Stomach smooth muscle (tissue), 2 donors: ENCODE measurements at regions not wholly inside any gene's neighbourhood (a gene's known extent, or its start where the extent isn't known, plus 50 kb on each side); places are given as distances from the start of the nearest gene placed in this dataset.
"Not testable (repeated sequence)": the region's sequence is repeated elsewhere in the genome, so short reads cannot be mapped to it uniquely, and the experiment has no call there.

Source experiments
- H3K27ac ChIP-seq: one replicate; pipeline ENCODE4 v1.7.0; 2013; ENCODE audit warnings: mild to moderate bottlenecking, low read length, inconsistent platforms
- H3K27me3 ChIP-seq, 2 donors: one replicate each; pipeline ENCODE4 v1.7.0; 2013; ENCODE audit warnings: low read length in 2 of 2; ENCODE audit not compliant: insufficient read depth in 2 of 2, control insufficient read depth in 1 of 2
- H3K36me3 ChIP-seq, 2 donors: one replicate each; pipeline ENCODE4 v1.7.0; 2013; ENCODE audit warnings: low read length in 2 of 2; ENCODE audit not compliant: control insufficient read depth in 2 of 2, insufficient read depth in 2 of 2
- H3K4me1 ChIP-seq: one replicate; pipeline ENCODE4 v1.7.0; 2013; ENCODE audit warnings: low read length; ENCODE audit not compliant: control insufficient read depth, insufficient read depth
- H3K4me3 ChIP-seq, 2 donors: one replicate each; pipeline ENCODE4 v1.7.0; 2013; ENCODE audit warnings: low read length in 2 of 2
- H3K9ac ChIP-seq, 2 donors: one replicate each; pipeline ENCODE4 v1.7.0; 2013; ENCODE audit warnings: low read length in 2 of 2, mild to moderate bottlenecking in 1 of 2
- H3K9me3 ChIP-seq, 2 donors: one replicate each; pipeline ENCODE4 v1.7.0; 2013; ENCODE audit warnings: low read length in 2 of 2; ENCODE audit not compliant: control insufficient read depth in 2 of 2
- donor health status: healthy.
- donor health status: Pancreatic carcinoma.

DNA sequence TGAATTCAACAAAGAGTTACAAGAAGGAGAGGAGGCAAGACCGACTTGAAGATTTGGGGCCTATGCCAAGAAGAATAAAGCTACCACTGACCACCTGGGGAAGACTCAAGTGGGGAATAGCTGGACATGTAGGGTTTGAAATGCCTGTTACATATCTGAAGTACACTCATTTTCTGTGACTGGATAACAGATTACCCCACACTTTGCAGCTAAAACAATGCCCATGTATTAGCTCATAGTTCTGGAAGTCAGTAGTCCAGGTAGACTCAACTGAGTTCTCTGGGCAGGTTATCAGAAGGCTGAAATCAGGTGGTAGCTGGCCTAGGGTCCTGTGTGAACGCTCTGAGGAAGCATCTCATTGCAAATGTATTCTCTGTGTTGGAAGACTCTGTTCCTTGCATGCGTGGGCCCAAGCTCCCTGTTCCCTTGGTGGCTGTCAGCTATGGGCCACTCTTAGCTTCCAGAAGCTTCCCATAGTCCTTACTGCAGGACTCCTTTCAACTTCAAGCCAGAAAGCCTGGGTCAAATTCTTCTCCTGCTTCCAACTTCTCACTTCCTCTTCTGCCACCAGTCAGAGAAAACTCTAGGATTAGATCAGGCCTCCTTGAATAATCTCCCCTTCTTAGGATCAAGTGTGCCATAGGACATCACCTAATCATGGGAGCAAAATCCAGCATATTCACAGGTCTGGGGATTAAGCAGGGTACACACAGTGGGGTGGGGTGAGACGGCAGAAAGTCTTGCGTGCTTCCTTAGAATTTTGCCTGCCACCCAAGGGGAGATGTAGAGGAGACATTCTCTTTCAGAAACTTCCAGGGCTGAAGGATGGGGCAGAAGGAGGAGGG is 187.8 kb downstream of the SHQ1 start:
- no peaks in the 10 kb centered on the region for H3K9me3 ChIP-seq
- no peaks in the 10 kb centered on the region for H3K36me3 ChIP-seq
- peaks cover 12% of the 10 kb centered on the region for H3K4me1 ChIP-seq
- no peaks in the 10 kb centered on the region for H3K27me3 ChIP-seq
- no peak overlapping the region for H3K9ac ChIP-seq
- H3K27ac ChIP-seq: no peak overlapping the region
- no peak overlapping the region for H3K4me3 ChIP-seq

DNA sequence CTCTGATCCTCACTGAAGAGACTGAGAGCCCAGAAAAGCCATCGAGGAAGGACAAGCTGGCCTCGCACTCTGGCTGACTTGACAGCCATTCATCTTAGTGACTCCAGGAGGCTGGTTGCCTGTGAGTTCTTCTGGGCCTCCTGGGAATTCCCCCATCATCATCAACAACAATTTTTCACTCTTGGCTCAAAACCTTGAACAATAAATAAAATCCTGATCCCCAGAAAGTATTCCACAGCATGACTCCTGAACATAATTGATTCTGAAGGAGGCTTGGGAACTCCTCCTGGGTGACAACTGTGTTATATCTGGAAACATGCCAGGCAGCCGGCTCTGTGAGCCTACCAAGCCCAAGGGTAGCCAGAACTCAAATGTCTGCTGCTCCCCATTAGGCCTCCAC is 188.6 kb downstream of the SHQ1 start:
- Histone ChIP-seq H3K36me3 (no peaks in the 10 kb centered on the region), H3K27me3 (peaks cover 3 to 4% of the 10 kb centered on the region in 2 donors), H3K27ac (no peak overlapping the region)

DNA sequence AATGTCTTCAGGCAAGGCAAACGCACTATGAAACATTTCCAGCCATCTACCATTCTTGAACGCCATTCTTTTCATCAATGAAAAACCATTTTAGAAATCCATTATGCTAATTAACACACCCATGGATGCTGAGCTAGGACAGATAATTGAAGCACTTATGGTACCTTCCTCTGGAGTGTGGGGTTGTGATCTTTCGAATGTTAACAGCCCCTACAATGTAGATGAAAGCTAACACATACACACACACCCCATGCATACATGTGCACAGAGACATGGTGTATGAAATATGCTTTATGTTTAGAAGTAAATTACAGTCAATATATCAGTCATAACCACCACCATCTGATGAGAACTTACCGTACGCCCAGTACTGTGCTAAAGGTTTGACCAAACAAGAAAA is 189.1 kb downstream of the SHQ1 start:
- H3K27me3 ChIP-seq: peaks cover 3 to 4% of the 10 kb centered on the region in 2 donors
- no peak overlapping the region for H3K27ac ChIP-seq
- H3K9me3 ChIP-seq: no peaks in the 10 kb centered on the region
- H3K4me3 ChIP-seq: no peak overlapping the region
- no peaks in the 10 kb centered on the region for H3K36me3 ChIP-seq
- H3K9ac ChIP-seq: no peak overlapping the region
- H3K4me1 ChIP-seq: peaks cover 12% of the 10 kb centered on the region

More for the DNA sequence above, 188.6 kb downstream of the SHQ1 start:
- no peak overlapping the region for H3K4me3 ChIP-seq
- H3K4me1 ChIP-seq: peaks cover 12% of the 10 kb centered on the region
- no peaks in the 10 kb centered on the region for H3K9me3 ChIP-seq
- no peak overlapping the region for H3K9ac ChIP-seq

DNA sequence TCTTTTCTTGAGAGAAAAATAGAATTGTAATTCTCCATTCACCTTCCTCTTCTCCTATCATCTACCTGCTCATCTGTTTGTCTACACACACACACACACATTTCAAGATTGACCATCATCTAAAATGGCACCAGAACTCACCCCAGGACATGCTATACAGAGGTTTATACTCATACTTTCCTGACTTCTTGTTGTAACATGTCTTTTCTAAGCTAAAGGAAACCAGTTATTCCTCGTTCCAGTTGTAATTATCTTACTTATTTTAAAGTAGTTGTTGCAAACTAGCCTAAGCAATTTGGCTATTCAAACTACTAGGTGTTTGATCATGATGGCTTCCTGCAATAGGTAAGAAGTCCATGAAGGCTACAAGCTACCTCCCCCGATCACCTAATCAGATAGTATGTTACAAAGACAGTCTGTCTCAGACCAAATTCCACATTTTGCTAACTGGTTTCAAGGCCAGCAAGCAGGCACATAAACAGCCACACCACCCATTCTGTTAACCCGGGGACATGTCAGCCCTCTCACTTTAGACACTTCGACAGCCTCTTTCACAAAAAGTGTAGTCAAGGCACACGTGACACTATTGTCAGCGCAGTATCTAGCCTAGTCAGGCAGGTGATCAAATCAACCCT is 189.7 kb downstream of the SHQ1 start:
- Histone ChIP-seq H3K36me3 (no peaks in the 10 kb centered on the region), H3K9ac (no peak overlapping the region), H3K27ac (no peak overlapping the region), H3K4me1 (peaks cover 12% of the 10 kb centered on the region), H3K9me3 (no peaks in the 10 kb centered on the region), H3K4me3 (no peak overlapping the region), H3K27me3 (peaks cover 4% of the 10 kb centered on the region in 2 donors)

DNA sequence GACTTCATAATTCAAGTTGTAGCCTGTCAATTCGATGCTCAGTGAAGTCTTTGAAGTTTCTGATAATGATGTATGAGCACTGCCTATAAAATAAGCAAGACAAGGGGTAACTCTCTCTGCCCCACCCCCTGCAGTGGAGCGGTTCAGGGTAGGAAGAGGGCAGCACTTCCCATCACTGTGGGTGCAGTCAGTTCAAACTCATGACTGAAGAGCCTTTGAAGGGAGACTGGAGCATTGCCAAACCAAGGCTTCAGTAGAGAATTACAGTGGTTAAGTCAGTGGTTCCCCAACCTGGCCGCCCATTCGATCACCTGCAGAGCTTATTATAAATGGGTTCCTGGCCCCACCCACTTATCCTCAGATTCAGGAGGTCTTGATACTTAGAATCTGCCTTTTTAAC is 190.6 kb downstream of the SHQ1 start:
- Histone ChIP-seq H3K27ac (no peak overlapping the region), H3K36me3 (no peaks in the 10 kb centered on the region), H3K4me1 (peaks cover 12% of the 10 kb centered on the region), H3K9me3 (no peaks in the 10 kb centered on the region), H3K9ac (no peak overlapping the region), H3K27me3 (peaks cover 4 to 5% of the 10 kb centered on the region in 2 donors), H3K4me3 (no peak overlapping the region)

DNA sequence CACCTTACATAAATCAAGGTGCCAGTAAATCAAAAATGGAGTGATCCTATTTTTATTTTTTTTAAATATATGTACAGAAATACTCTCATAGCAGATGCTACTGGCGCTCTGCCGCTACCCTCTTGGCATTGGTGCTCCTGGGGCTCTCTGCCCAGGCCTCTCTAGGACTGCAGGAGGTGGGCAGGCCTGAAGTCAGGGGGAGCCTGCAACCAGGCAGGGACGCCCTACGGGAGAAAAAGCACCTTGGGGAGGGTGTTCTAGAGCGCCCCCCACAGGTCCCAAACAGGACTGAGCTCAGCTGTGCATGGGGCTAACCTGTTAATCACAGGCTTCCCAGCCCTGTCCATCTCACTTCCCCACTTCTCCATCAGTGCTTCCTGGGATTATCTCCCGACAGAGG is 192.5 kb downstream of the SHQ1 start:
- no peak overlapping the region for H3K9ac ChIP-seq
- no peak overlapping the region for H3K27ac ChIP-seq
- peaks cover 8% of the 10 kb centered on the region for H3K4me1 ChIP-seq
- H3K27me3 ChIP-seq: peaks cover 4 to 5% of the 10 kb centered on the region in 2 donors
- no peaks in the 10 kb centered on the region for H3K9me3 ChIP-seq
- no peak overlapping the region for H3K4me3 ChIP-seq
- H3K36me3 ChIP-seq: no peaks in the 10 kb centered on the region

DNA sequence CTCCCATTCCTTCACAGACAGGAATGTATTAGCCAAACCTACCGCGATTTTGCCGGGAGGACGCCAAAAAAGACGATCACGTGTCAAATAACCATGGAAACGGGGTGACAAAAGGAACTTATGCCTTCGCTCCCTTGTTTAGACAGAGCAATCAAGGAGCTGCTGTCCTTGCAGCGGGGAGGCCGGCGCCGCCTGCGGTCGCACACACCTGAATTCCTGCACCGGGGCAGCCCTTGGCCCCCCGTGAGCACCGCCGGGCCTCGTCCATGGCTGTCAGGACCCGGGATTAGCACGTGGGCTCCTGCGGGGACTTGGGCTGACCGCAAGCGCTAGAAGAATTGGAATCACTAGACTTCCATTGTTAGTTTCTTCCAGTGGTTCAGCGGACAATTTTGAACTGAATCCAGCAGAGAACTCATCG is 193.1 kb downstream of the SHQ1 start:
- H3K4me3 ChIP-seq: peak overlapping the region in 1 of 2 donors; percentile 22
- H3K9ac ChIP-seq: no peak overlapping the region
- no peak overlapping the region for H3K27ac ChIP-seq

DNA sequence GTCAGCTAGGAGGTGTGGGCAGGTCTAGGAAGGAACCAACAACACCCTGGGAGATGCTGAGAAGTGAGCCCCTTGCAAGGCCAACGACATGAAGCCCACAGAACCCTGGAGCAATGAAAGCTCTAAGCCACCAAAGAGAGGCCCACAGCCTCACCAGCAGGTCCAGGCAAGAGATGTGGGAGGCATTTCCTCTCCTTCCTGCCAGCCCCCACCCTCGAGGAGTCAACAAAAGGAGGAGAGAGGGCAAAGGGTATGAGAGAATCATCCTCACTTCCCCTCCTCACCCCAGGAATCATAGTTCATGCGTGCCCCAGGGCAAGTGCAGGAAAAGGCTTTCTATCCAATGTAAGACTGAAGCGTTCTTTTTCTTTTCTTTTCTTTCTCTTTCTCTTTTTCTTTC is 195.8 kb downstream of the SHQ1 start:
- peaks cover 4 to 5% of the 10 kb centered on the region in 2 donors for H3K27me3 ChIP-seq
- H3K4me3 ChIP-seq: no peak overlapping the region
- no peaks in the 10 kb centered on the region for H3K9me3 ChIP-seq
- H3K4me1 ChIP-seq: no peaks in the 10 kb centered on the region
- H3K9ac ChIP-seq: no peak overlapping the region
- no peak overlapping the region for H3K27ac ChIP-seq
- H3K36me3 ChIP-seq: no peaks in the 10 kb centered on the region

More for the DNA sequence above, 193.1 kb downstream of the SHQ1 start:
- H3K4me1 ChIP-seq: peaks cover 4% of the 10 kb centered on the region
- H3K27me3 ChIP-seq: peaks cover 4 to 5% of the 10 kb centered on the region in 2 donors
- H3K36me3 ChIP-seq: no peaks in the 10 kb centered on the region
- H3K9me3 ChIP-seq: no peaks in the 10 kb centered on the region

DNA sequence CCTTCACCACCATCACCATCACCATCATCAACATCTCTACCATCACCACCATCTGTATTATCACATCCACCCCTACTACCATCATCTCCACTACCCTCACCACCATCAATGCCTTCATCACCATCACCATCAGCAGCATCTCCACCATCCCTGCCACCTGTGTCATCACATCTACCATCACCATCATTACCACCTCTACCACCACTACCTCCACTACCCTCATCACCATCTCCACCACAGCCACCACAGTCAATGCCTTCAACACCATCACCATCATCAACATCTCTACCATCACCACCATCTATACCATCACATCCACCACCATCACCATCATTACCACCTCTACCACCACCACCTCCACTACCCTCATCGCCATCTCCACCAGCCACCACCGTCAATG is 196.7 kb downstream of the SHQ1 start:
- Histone ChIP-seq H3K4me1 (no peaks in the 10 kb centered on the region), H3K9me3 (no peaks in the 10 kb centered on the region), H3K4me3 (no peak overlapping the region), H3K36me3 (no peaks in the 10 kb centered on the region), H3K27ac (no peak overlapping the region), H3K9ac (no peak overlapping the region), H3K27me3 (peaks cover 4 to 5% of the 10 kb centered on the region in 2 donors)

DNA sequence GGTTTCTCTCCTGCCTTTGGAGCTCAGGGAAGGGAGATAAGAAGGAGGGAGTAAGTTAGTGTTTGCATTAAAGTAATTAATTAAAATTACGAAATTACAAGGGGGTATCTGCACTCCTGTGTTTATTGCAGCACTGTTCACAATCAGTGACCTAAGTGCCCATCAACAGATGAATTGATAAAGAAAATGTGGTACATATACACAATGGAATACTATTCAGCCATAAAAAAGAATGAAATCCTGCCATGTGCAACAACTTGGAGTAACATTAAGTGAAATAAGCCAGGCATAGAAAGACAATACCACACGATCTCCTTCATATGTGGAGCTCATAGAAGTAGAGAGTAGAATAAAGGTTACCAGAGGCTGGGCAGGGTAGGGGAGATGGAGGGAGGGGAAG is 202.0 kb downstream of the SHQ1 start:
- Histone ChIP-seq H3K36me3 (no peaks in the 10 kb centered on the region), H3K4me3 (no peak overlapping the region)

DNA sequence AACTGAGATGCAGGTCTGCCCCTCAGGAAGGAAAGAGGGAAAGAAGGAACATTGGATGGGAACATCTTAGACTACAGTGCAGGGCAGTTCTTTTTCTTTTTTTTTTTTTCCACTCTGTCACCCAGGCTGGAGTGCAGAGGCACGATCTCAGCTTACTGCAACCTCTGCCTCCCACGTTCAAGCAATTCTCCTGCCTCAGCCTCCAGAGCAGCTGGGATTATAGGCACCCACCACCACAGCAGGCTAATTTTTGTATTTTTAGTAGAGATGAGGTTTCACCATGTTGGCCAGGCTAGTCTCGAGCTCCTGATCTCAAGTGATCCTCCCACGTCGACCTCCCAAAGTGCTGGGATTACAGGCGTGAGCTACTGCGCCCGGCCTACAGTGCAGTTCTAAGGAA is 204.6 kb downstream of the SHQ1 start:
- not testable (repeated sequence) for H3K27me3 ChIP-seq, H3K9ac ChIP-seq

More for the DNA sequence above, 202.0 kb downstream of the SHQ1 start:
- H3K9ac ChIP-seq: no peak overlapping the region
- H3K9me3 ChIP-seq: peaks cover 0 to 2% of the 10 kb centered on the region in 2 donors
- no peaks in the 10 kb centered on the region for H3K4me1 ChIP-seq
- no peaks in the 10 kb centered on the region for H3K27me3 ChIP-seq
- H3K27ac ChIP-seq: no peak overlapping the region

More for the DNA sequence above, 204.6 kb downstream of the SHQ1 start:
- H3K4me1 ChIP-seq, H3K36me3 ChIP-seq, H3K27ac ChIP-seq, H3K9me3 ChIP-seq, H3K4me3 ChIP-seq: not testable (repeated sequence)
